GM12878 (cell line): ENCODE measurements at regions not wholly inside any gene's neighbourhood (a gene's known extent, or its start where the extent isn't known, plus 50 kb on each side); places are given as distances from the start of the nearest gene placed in this dataset.

Experiments
- ATAC-seq: fragments of 200-7000 bp; cut with Tn5 transposase; 3 replicates; pipeline ENCODE4 v1.9.1; 2020; ENCODE audit warnings: mild to moderate bottlenecking, moderate library complexity
- BruUV-seq: library from RNA; stranded (reverse); fragments of 400-500 nt; replicated peaks from 2 replicates; lab custom pipeline; 2021; lab: Mats Ljungman, UMichigan
- CTCF ChIA-PET: fragments of 300-600 bp; sonication (Branson Sonifier 250); formaldehyde crosslinking; extraction: SDS; loops from one replicate; lab custom pipeline; 2021; ENCODE audit warnings: inconsistent platforms; lab: Yijun Ruan, JAX
- POLR2A ChIA-PET: fragments of 350-600 bp; formaldehyde crosslinking; extraction: SDS; loops from one replicate; lab custom pipeline; 2021; ENCODE audit warnings: inconsistent platforms; lab: Charles Lee
- RAD21 ChIA-PET: fragments of 300-600 bp; sonication (Branson Sonifier 250); formaldehyde crosslinking; loops from one replicate; lab custom pipeline; 2023; ENCODE audit warnings: antibody characterized with exemption; ENCODE audit not compliant: unreplicated experiment; lab: Charles Lee
- SMC1A ChIA-PET: fragments of 300-600 bp; sonication (Branson Sonifier 250); formaldehyde crosslinking; loops from one replicate; lab custom pipeline; 2023; ENCODE audit not compliant: unreplicated experiment, uncharacterized antibody; lab: Charles Lee
- DNase-seq: peaks from one replicate; pipeline ENCODE4 v3.0.0-alpha.2; 2011; ENCODE audit warnings: low read depth, low spot score
- FAIRE-seq: peaks from 3 replicates; lab custom pipeline; 2011; peaks lifted over from hg19 to GRCh38; lab: Jason Lieb, UNC
- H2AFZ ChIP-seq: 2 replicates; pipeline ENCODE4 v1.6.0; 2011; ENCODE audit warnings: low read depth, low read length, control low read depth; ENCODE audit not compliant: control insufficient read depth
- H3K27ac ChIP-seq: 2 replicates; pipeline ENCODE4 v1.5.1; 2011; ENCODE audit warnings: control low read depth; ENCODE audit not compliant: control insufficient read depth, insufficient read depth
- H3K27me3 ChIP-seq, 2 experiments: replicated peaks in 1 of 2; 2 replicates each; pipeline versions ENCODE4 v1.6.0 to v1.6.1; 2011; ENCODE audit warnings: low read length in 1 of 2; ENCODE audit not compliant: control insufficient read depth in 2 of 2, insufficient read depth in 2 of 2
- H3K36me3 ChIP-seq, 2 experiments: 2 replicates each; pipeline ENCODE4 v1.5.1; 2011; ENCODE audit warnings: low read length in 1 of 2; ENCODE audit not compliant: control insufficient read depth in 2 of 2, insufficient read depth in 2 of 2
- H3K4me1 ChIP-seq: 2 replicates; pipeline ENCODE4 v1.6.1; 2011; ENCODE audit warnings: mild to moderate bottlenecking, low read length, moderate library complexity, mixed read lengths; ENCODE audit not compliant: control insufficient read depth, insufficient read depth
- H3K4me2 ChIP-seq: 2 replicates; pipeline ENCODE4 v1.6.0; 2011; ENCODE audit warnings: control low read depth; ENCODE audit not compliant: control insufficient read depth, insufficient read depth
- H3K4me3 ChIP-seq: fragments of 200-600 bp; sonication (generic); 2 replicates; pipeline ENCODE4 v1.5.1; 2016
- H3K79me2 ChIP-seq: 2 replicates; pipeline ENCODE4 v1.6.0; 2011; ENCODE audit warnings: low read length; ENCODE audit not compliant: control insufficient read depth, insufficient read depth
- H3K9ac ChIP-seq: 2 replicates; pipeline ENCODE4 v1.8.0; 2011; ENCODE audit warnings: low read length, control low read depth, mixed read lengths; ENCODE audit not compliant: control insufficient read depth, insufficient read depth
- H3K9me3 ChIP-seq: replicated peaks from 3 replicates; pipeline ENCODE4 v1.5.1; 2011; ENCODE audit warnings: mild to moderate bottlenecking, low read length; ENCODE audit not compliant: control insufficient read depth, insufficient read depth
- H4K20me1 ChIP-seq: 2 replicates; pipeline ENCODE4 v1.6.0; 2011; ENCODE audit not compliant: control insufficient read depth, insufficient read depth
- BHLHE40 ChIP-seq, 2 experiments: fragments of 450-650 bp in 1 of 2; IDR thresholded peaks; 2 replicates each; pipeline ENCODE4 v1.6.1; 2011 to 2017; ENCODE audit warnings: low read depth in 2 of 2, borderline replicate concordance in 1 of 2, improper control_type of control experiment in 1 of 2, low read length in 1 of 2, mild to moderate bottlenecking in 1 of 2
- CBX3 ChIP-seq: fragments of 200-600 bp; sonication (generic); IDR thresholded peaks from 2 replicates; pipeline ENCODE4 v1.6.1; 2016; ENCODE audit warnings: low read depth, borderline replicate concordance
- CBX5 ChIP-seq: sonication (generic); IDR thresholded peaks from 2 replicates; pipeline ENCODE4 v1.6.1; 2016; ENCODE audit warnings: low read depth, moderate library complexity, mild to moderate bottlenecking, inconsistent platforms
- EZH2 ChIP-seq: IDR thresholded peaks from 2 replicates; pipeline ENCODE4 v1.6.1; 2012; ENCODE audit warnings: low read depth, mild to moderate bottlenecking, control low read depth, inconsistent platforms, low read length, borderline replicate concordance; ENCODE audit not compliant: control insufficient read depth
- FOXK2 ChIP-seq: fragments of 450-650 bp; IDR thresholded peaks from 2 replicates; pipeline ENCODE4 v1.6.1; 2017; ENCODE audit warnings: mild to moderate bottlenecking, moderate library complexity
- JUNB ChIP-seq: IDR thresholded peaks from 2 replicates; pipeline ENCODE4 v1.6.1; 2016; ENCODE audit warnings: antibody characterized with exemption, mild to moderate bottlenecking
- JUND ChIP-seq: IDR thresholded peaks from 2 replicates; pipeline ENCODE4 v1.6.1; 2012; ENCODE audit warnings: low read depth, mild to moderate bottlenecking, low read length, improper control_type of control experiment, moderate library complexity
- LARP7 ChIP-seq: fragments of 450-650 bp; IDR thresholded peaks from 2 replicates; pipeline ENCODE4 v1.6.1; 2017; ENCODE audit warnings: mild to moderate bottlenecking
- MAX ChIP-seq: IDR thresholded peaks from 2 replicates; pipeline ENCODE4 v1.6.1; 2012; ENCODE audit warnings: low read depth, low read length, improper control_type of control experiment
- NBN ChIP-seq: fragments of 450-650 bp; IDR thresholded peaks from 2 replicates; pipeline ENCODE4 v1.6.1; 2016
- NR2C2 ChIP-seq: IDR thresholded peaks from 2 replicates; pipeline ENCODE4 v1.6.1; 2011; ENCODE audit warnings: borderline replicate concordance, low read depth; ENCODE audit not compliant: control insufficient read depth, insufficient read length
- TCF3 ChIP-seq: IDR thresholded peaks from 2 replicates; pipeline ENCODE4 v1.6.1; 2012; ENCODE audit warnings: low read depth, mild to moderate bottlenecking, low read length, borderline replicate concordance; ENCODE audit not compliant: insufficient read depth
- WGBS: methylation state at CpG from one replicate; pipeline ENCODE4 v1.1.6; 2016; ENCODE audit warnings: low lambda C conversion rate; ENCODE audit not compliant: insufficient replicate concordance, insufficient coverage; ENCODE audit errors: missing lambda C conversion rate; 5-methylcytosine and 5-hydroxymethylcytosine counted together
- in situ Hi-C: fragments of 300-500 bp; cut with MboI; formaldehyde crosslinking; loops from 9 replicates; pipeline ENCODE4 v1.14.3; 2018; ENCODE audit warnings: mixed read lengths
- intact Hi-C: fragments of 100-400 bp; cut with micrococcal nuclease; formaldehyde crosslinking; loops from one replicate; pipeline ENCODE4 v1.14.2; 2022; ENCODE audit not compliant: unreplicated experiment
- TF ChIP-seq, protein P1 (sequence below): fragments of 450-650 bp; IDR thresholded peaks from 2 replicates; pipeline ENCODE4 v1.6.1; 2017; ENCODE audit warnings: mild to moderate bottlenecking, moderate library complexity

DNA sequence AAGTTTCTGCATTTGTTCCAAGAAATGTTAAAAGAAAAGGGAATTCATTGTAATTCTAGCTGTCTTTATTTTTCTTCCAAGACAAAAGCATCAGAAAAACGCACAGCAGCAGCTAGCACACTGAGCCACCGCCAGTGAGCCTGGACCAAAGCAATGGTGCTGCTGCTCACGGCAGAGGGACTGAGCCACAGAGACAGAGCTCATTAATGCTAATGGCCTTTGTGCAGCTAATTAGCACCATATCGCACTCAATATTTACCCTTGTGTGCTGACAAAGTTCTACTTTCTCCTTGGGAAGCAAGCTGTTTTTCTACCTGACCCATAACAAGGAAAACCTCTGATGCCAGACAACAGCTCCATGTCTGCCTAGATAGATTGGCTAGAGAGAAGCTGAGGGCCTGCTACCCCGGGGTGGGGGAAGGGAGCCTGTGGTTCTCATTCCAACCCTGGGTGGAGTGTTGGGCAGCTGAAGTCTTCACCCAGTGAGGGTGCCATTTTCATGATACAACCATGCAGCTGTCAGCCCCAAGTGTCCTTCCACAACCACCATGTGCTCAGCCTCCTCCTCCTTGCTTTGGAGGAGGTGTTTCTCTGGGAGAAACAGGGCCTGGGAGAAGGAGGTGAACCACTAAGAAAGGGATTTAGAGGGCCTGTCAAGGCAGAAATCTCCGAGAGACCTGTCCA, 131.1 kb upstream of the NCAM1 start:
- no peaks in the 10 kb centered on the region for H3K9me3 ChIP-seq
- intact Hi-C loops, result no loop called here
- CTCF ChIA-PET, result no interaction called here
- no TSS peak for BruUV-seq
- H3K4me3 ChIP-seq, result no peak overlapping the region
- TF ChIP-seq NBN (no peak), EZH2 (no peak), BHLHE40 (IDR thresholded peaks at IDR 0.05; ENCODE audit: borderline replicate concordance in 1 of 2, low read depth in 2 of 2, low read length in 1 of 2) (no peak), NR2C2 (no peak), CBX5 (no peak), LARP7 (no peak), MAX (no peak), JUNB (no peak), TCF3 (no peak), CBX3 (no peak), JUND (no peak), FOXK2 (no peak)
- TF ChIP-seq, protein P1, sequence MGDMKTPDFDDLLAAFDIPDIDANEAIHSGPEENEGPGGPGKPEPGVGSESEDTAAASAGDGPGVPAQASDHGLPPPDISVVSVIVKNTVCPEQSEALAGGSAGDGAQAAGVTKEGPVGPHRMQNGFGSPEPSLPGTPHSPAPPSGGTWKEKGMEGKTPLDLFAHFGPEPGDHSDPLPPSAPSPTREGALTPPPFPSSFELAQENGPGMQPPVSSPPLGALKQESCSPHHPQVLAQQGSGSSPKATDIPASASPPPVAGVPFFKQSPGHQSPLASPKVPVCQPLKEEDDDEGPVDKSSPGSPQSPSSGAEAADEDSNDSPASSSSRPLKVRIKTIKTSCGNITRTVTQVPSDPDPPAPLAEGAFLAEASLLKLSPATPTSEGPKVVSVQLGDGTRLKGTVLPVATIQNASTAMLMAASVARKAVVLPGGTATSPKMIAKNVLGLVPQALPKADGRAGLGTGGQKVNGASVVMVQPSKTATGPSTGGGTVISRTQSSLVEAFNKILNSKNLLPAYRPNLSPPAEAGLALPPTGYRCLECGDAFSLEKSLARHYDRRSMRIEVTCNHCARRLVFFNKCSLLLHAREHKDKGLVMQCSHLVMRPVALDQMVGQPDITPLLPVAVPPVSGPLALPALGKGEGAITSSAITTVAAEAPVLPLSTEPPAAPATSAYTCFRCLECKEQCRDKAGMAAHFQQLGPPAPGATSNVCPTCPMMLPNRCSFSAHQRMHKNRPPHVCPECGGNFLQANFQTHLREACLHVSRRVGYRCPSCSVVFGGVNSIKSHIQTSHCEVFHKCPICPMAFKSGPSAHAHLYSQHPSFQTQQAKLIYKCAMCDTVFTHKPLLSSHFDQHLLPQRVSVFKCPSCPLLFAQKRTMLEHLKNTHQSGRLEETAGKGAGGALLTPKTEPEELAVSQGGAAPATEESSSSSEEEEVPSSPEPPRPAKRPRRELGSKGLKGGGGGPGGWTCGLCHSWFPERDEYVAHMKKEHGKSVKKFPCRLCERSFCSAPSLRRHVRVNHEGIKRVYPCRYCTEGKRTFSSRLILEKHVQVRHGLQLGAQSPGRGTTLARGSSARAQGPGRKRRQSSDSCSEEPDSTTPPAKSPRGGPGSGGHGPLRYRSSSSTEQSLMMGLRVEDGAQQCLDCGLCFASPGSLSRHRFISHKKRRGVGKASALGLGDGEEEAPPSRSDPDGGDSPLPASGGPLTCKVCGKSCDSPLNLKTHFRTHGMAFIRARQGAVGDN, result no peak
- no peak for FAIRE-seq
- H2AFZ ChIP-seq, result no peak overlapping the region
- WGBS, result 2% methylated on average over 6 of the region's 6 CpGs
- no peaks in the 10 kb centered on the region for H3K4me1 ChIP-seq
- no peak for DNase-seq
- RAD21 ChIA-PET, result no interaction called here
- in situ Hi-C loops, result no loop called here
- no peak overlapping the region for H3K27ac ChIP-seq
- no peak overlapping the region for H3K9ac ChIP-seq
- H3K27me3 ChIP-seq, result peaks cover 0 to 3% of the 10 kb centered on the region in 2 experiments; a peak in 3 of 4 replicates
- no peak for ATAC-seq
- H3K4me2 ChIP-seq, result no peak overlapping the region
- no peaks in the 10 kb centered on the region for H3K36me3 ChIP-seq
- H4K20me1 ChIP-seq, result no peaks in the 10 kb centered on the region
- SMC1A ChIA-PET, result interaction anchor here (0.9 kb wide), 1 partner anchor 8 kb away, joined by 3 read pairs; no protein-coding TSS in a partner anchor
- POLR2A ChIA-PET, result no interaction called here
- H3K79me2 ChIP-seq, result no peaks in the 10 kb centered on the region
